SK-N-SH (cell line): ENCODE measurements at regions not wholly inside any gene's neighbourhood (a gene's known extent, or its start where the extent isn't known, plus 50 kb on each side); places are given as distances from the start of the nearest gene placed in this dataset.

Source experiments
- EZH2phosphoT487 ChIP-seq: fragments of 200-600 bp; sonication (generic); IDR thresholded peaks from 2 replicates; pipeline ENCODE4 v1.6.1; 2017; ENCODE audit warnings: low read depth, mixed run types, mild to moderate bottlenecking, antibody characterized with exemption, moderate library complexity, borderline replicate concordance
- FOSL2 ChIP-seq: IDR thresholded peaks from 2 replicates; pipeline ENCODE4 v1.4.0; 2012; ENCODE audit warnings: low read depth, mild to moderate bottlenecking, moderate library complexity, borderline replicate concordance
- GABPA ChIP-seq: IDR thresholded peaks from 2 replicates; pipeline ENCODE4 v1.4.0; 2012; ENCODE audit warnings: low read depth, mild to moderate bottlenecking
- POLR2AphosphoS5 ChIP-seq: IDR thresholded peaks from 2 replicates; pipeline ENCODE4 v1.6.1; 2012; ENCODE audit warnings: low read depth, low read length
- RCOR1 ChIP-seq: fragments of 150-350 bp; IDR thresholded peaks from 2 replicates; pipeline ENCODE4 v1.6.1; 2017; ENCODE audit warnings: antibody characterized with exemption, low read length
- TF ChIP-seq, protein P1 (sequence below): fragments of 200-600 bp; sonication (generic); IDR thresholded peaks from 2 replicates; pipeline ENCODE4 v1.6.1; 2017; ENCODE audit warnings: antibody characterized with exemption, mild to moderate bottlenecking, moderate library complexity

GRCh38 chr15:28459279-28459678 lies 73.5 kb downstream of the GOLGA8G start:
- no peak for TF ChIP-seq GABPA
- no peak for TF ChIP-seq FOSL2
- no peak for TF ChIP-seq EZH2phosphoT487
- TF ChIP-seq, protein P1, sequence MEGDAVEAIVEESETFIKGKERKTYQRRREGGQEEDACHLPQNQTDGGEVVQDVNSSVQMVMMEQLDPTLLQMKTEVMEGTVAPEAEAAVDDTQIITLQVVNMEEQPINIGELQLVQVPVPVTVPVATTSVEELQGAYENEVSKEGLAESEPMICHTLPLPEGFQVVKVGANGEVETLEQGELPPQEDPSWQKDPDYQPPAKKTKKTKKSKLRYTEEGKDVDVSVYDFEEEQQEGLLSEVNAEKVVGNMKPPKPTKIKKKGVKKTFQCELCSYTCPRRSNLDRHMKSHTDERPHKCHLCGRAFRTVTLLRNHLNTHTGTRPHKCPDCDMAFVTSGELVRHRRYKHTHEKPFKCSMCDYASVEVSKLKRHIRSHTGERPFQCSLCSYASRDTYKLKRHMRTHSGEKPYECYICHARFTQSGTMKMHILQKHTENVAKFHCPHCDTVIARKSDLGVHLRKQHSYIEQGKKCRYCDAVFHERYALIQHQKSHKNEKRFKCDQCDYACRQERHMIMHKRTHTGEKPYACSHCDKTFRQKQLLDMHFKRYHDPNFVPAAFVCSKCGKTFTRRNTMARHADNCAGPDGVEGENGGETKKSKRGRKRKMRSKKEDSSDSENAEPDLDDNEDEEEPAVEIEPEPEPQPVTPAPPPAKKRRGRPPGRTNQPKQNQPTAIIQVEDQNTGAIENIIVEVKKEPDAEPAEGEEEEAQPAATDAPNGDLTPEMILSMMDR, result no peak
- TF ChIP-seq POLR2AphosphoS5, result no peak
- peak; percentile 58; the same call in 1 of the 2 replicates for TF ChIP-seq RCOR1
